ENCODE measurements at regions not wholly inside any gene's neighbourhood (a gene's known extent, or its start where the extent isn't known, plus 50 kb on each side); places are given as distances from the start of the nearest gene placed in this dataset.

DNA sequence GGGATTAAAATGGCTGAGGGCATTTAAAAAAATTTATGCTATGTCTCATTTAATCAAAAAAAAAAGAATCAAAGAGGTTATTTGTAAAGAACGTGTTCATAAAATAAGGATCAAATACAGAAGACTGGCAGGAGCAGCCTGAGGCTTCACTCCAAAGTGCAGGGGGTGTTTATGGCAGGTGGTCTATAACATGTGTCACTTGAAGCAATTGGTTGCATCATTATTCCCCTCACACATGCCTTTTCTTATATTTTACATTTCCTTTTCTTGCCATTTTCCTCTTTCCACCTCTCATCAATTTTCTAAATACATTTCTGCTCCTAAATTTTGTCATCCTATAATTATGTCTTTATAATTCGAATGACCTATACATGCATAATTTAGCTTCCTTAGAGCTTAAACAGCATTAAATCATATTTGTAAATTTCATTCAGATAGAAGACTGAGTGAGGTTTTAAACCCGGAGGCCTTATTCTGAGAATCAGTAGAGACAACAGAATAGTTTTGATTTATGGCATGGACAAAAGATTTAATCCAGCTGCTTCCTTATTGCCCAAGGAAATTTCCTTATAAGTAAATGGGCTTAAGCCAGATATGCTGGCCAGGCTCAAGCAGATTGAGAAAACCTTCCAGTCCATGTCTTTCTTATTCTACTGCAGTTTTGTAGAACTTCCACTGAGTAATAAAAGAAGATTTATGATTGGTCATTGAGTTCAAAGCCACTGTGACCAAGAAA is 322.8 kb downstream of the TGFB2 start:
- H3K4me1 Mint-ChIP-seq, result no peaks in the 10 kb centered on the region
- peaks cover 3% of the 10 kb centered on the region for H3K9me3 Mint-ChIP-seq
- no peaks in the 10 kb centered on the region for H3K36me3 Mint-ChIP-seq (ENCODE audit: low read depth)
- DNase-seq, result no peak
- ChIA-PET CTCF (no interaction called here), POLR2A (no interaction called here)
- H3K27ac Mint-ChIP-seq, result no peak overlapping the region
- no peaks in the 10 kb centered on the region for H3K27me3 Mint-ChIP-seq
- no peak overlapping the region for H3K4me3 Mint-ChIP-seq

DNA sequence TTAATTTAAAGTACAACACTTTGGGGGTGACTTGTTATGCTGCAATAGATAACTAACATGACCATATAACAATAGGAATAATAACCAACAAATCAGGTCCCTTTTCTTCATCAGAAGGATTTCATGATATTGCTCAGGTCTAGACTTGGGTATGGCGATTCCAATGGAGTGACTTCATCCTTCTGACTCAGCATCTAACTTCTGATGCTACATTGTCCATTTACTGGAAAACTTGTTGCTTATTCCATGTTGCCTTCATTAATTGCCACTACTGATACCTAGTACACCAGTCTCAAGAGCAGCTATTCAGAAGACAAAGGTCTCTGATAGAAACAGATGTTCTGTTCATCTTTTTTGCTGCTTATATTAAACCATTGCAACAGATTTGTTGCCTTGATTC is 324.3 kb downstream of the TGFB2 start:
- CTCF ChIA-PET, result no interaction called here
- POLR2A ChIA-PET, result no interaction called here
- no peaks in the 10 kb centered on the region for H3K27me3 Mint-ChIP-seq
- no peaks in the 10 kb centered on the region for H3K36me3 Mint-ChIP-seq (ENCODE audit: low read depth)
- H3K4me1 Mint-ChIP-seq, result no peaks in the 10 kb centered on the region
- no peak overlapping the region for H3K27ac Mint-ChIP-seq
- peaks cover 3% of the 10 kb centered on the region for H3K9me3 Mint-ChIP-seq
- no peak overlapping the region for H3K4me3 Mint-ChIP-seq
- DNase-seq, result no peak

DNA sequence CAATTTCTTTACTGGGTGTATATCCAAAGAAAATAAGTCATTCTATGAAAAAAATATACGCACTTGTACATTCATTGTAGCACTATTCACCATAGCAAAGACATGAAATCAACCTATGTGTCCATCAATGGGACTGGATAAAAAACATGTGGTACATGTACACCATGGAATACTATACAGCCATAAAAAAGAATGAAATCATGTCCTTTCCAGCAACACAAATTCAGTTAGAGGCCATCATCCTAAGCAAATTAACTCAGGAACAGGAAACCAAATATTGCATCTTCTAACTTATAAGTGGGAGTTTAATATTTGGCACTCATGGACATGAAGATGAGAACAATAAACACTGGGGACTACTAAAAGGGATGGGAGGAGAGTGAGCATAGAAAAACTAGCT is 325.7 kb downstream of the TGFB2 start:
- POLR2A ChIA-PET, result no interaction called here
- no peaks in the 10 kb centered on the region for H3K4me1 Mint-ChIP-seq
- no peak overlapping the region for H3K27ac Mint-ChIP-seq
- no peak for DNase-seq
- no peaks in the 10 kb centered on the region for H3K27me3 Mint-ChIP-seq
- CTCF ChIA-PET, result no interaction called here
- H3K4me3 Mint-ChIP-seq, result no peak overlapping the region
- no peaks in the 10 kb centered on the region for H3K36me3 Mint-ChIP-seq (ENCODE audit: low read depth)
- peaks cover 3% of the 10 kb centered on the region for H3K9me3 Mint-ChIP-seq

DNA sequence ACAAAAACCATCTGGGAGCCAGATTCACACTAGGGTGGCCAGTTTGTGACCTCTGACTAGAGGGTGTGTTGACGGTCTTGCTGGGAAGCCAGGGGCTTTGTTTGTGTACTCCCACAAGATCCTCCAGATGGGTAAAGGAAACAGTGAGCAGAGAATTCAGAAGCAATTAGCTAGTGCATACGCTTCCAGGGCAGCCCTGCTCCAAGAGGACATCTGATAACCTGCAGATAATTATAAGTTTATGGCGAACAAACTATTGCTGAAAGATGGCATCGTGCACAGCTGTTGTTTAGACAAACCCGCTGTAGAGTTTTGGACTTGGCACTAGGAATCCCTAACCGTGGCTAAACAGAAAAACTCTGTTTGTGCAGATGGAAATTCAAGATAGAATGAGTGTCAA is 326.4 kb downstream of the TGFB2 start:
- no peak overlapping the region for H3K27ac Mint-ChIP-seq
- no peaks in the 10 kb centered on the region for H3K9me3 Mint-ChIP-seq
- ChIA-PET POLR2A (no interaction called here), CTCF (no interaction called here)
- DNase-seq, result no peak
- no peak overlapping the region for H3K4me3 Mint-ChIP-seq
- H3K27me3 Mint-ChIP-seq, result no peaks in the 10 kb centered on the region
- no peaks in the 10 kb centered on the region for H3K4me1 Mint-ChIP-seq
- H3K36me3 Mint-ChIP-seq (ENCODE audit: low read depth), result no peaks in the 10 kb centered on the region

DNA sequence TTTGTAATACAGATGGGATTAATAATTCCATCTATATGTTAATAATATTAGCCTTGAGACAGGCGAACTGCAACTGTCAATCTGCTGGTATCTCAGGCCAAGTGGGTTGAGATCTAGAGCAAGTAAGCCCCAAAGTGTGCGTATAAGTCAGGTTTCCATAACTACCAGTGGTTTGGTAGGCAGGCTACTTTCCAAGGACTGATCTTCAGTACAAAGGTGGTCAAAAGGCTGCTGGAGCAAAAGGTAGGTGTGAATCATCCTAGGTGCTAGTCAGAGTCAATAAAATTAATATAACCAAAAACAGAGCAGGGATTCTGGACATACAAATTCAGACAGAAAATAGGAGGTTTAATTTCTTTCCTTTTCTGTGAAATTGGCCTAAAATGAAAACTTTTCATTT is 328.0 kb downstream of the TGFB2 start:
- Mint-ChIP-seq H3K9me3 (no peaks in the 10 kb centered on the region), H3K27me3 (no peaks in the 10 kb centered on the region), H3K4me3 (no peak overlapping the region), H3K4me1 (no peaks in the 10 kb centered on the region), H3K27ac (no peak overlapping the region), H3K36me3 (ENCODE audit: low read depth) (no peaks in the 10 kb centered on the region)
- ChIA-PET CTCF (no interaction called here), POLR2A (no interaction called here)
- no peak for DNase-seq

DNA sequence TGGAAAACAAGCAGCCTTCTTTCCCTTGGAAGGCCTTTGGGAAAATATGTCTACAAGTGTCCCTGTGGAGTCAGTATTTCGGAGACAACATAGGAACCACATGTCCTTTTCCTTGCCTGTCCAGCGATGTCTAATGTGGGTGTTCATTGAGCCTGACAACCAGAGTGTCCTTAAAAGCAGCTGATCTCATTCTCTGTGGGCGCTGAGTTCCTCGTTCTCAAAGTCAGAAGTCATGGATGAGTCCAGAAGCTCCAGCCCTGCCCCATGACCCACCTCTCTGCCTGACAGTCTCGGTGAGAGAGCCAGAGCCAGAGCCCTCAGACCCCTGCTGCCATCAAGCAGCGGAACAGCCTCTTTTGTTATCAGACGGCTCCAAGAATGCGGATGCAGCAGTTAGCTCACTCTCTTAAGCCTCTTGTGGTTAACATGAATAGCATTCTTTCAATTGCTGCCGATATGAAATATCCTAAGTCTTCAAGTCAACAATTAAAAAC is 329.2 kb downstream of the TGFB2 start:
- POLR2A ChIA-PET, result no interaction called here
- Mint-ChIP-seq H3K9me3 (no peaks in the 10 kb centered on the region), H3K4me3 (no peak overlapping the region), H3K27me3 (no peaks in the 10 kb centered on the region), H3K4me1 (no peaks in the 10 kb centered on the region), H3K27ac (no peak overlapping the region), H3K36me3 (ENCODE audit: low read depth) (no peaks in the 10 kb centered on the region)
- CTCF ChIA-PET, result no interaction called here
- no peak for DNase-seq

DNA sequence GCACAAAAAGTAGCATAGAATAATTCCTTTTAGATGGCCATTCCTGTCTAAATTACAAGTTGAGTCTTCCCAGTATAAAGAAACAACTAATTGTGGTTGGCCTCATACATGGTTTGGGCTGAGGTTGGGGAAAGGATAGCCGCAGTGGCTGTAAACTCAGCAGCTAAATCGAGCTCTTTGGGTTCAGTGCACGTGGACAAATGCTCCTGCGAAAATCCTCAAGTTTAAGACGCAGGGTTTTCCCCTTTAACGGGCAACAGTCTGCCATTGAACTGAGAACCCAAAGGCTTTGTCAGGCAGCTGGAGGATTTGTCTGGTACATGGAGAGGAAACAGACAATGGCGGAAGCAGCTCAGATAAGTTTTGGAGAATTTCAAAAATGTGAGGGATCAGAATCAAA is 331.9 kb downstream of the TGFB2 start:
- Mint-ChIP-seq H3K36me3 (ENCODE audit: low read depth) (no peaks in the 10 kb centered on the region), H3K4me3 (no peak overlapping the region), H3K4me1 (no peaks in the 10 kb centered on the region), H3K27me3 (no peaks in the 10 kb centered on the region), H3K9me3 (peaks cover 2% of the 10 kb centered on the region), H3K27ac (no peak overlapping the region)
- POLR2A ChIA-PET, result no interaction called here
- CTCF ChIA-PET, result no interaction called here
- no peak for DNase-seq

DNA sequence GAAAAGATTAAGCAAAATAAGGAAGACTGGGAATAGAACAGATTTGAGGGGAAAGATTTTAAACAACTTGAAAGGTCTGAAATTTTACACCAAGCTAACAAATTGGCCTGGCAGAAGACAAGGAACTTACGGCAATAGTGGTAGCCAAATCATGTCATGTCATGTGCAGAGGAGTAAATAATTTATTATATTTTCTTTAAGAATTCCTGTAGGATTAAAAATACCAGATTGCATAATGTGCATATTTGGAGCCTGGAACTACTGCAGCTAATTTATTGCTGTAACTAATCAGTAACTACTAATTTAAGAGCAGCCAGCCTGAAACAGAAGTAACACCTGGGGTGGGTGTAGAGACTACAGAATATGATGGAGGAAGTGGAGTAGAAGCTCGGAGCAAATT is 334.3 kb downstream of the TGFB2 start:
- ChIA-PET CTCF (no interaction called here), POLR2A (no interaction called here)
- H3K27me3 Mint-ChIP-seq, result no peaks in the 10 kb centered on the region
- H3K27ac Mint-ChIP-seq, result no peak overlapping the region
- no peak for DNase-seq
- H3K4me3 Mint-ChIP-seq, result no peak overlapping the region
- peaks cover 2% of the 10 kb centered on the region for H3K9me3 Mint-ChIP-seq
- H3K36me3 Mint-ChIP-seq (ENCODE audit: low read depth), result no peaks in the 10 kb centered on the region
- no peaks in the 10 kb centered on the region for H3K4me1 Mint-ChIP-seq

DNA sequence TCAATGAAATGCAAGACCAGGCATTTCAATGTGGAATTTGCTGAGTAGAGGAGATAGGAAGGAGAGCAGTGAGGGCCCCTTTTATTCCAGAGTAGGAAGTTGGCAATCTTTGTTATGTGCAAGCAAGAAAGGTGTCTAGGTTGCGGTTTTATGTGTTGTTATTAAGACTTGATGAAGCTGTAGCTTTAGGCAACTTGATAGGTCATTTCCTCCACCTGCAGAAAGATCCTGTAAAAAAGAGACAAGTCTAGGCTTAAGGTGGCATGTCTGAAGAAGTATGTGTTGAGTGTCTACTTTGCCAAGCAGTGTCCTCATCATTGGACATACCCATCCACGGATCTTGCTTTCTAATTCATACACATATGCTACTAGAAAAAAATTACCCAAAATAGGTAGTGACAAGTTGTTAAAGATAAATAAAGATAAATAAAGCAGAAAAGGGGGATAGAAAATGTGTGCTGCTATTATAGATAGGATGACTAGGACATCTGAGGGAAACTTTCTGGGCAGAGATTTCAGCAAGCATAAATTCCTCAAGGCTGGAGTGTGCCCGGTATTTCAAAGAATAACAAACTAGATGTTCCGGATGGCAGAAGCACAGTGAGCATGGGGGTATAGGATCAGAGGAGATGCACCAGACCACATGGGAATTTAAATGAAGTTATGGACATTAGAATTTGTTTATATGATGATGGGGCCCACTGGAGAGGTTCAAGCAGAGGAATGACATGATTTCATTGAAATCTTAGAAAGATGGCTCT is 335.0 kb downstream of the TGFB2 start:
- no peaks in the 10 kb centered on the region for H3K36me3 Mint-ChIP-seq (ENCODE audit: low read depth)
- ChIA-PET CTCF (no interaction called here), POLR2A (no interaction called here)
- no peak for DNase-seq
- H3K27ac Mint-ChIP-seq, result no peak overlapping the region
- peaks cover 2% of the 10 kb centered on the region for H3K9me3 Mint-ChIP-seq
- H3K4me3 Mint-ChIP-seq, result no peak overlapping the region
- H3K4me1 Mint-ChIP-seq, result no peaks in the 10 kb centered on the region
- no peaks in the 10 kb centered on the region for H3K27me3 Mint-ChIP-seq

DNA sequence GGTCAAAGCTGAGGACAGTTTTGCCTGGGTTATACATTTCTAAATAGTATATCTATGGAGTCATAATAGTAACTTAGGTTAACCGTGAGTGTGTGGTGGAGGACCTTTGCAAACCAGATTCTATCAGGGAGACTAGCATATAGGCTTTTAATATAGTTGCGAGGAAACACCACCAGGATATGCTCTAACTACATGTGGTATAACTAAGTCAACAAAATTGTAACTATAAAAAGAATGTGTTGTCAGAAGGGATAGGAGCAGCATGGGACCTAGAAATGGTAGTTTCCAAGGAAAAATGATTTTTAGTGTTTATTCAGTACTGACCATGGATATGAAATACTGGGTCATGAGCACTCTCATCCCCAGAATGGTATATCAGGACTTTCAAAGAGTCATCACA is 338.1 kb downstream of the TGFB2 start:
- Mint-ChIP-seq H3K4me3 (no peak overlapping the region), H3K9me3 (peaks cover 2% of the 10 kb centered on the region), H3K27ac (no peak overlapping the region), H3K36me3 (ENCODE audit: low read depth) (no peaks in the 10 kb centered on the region), H3K27me3 (no peaks in the 10 kb centered on the region), H3K4me1 (no peaks in the 10 kb centered on the region)
- ChIA-PET CTCF (no interaction called here), POLR2A (no interaction called here)
- no peak for DNase-seq

DNA sequence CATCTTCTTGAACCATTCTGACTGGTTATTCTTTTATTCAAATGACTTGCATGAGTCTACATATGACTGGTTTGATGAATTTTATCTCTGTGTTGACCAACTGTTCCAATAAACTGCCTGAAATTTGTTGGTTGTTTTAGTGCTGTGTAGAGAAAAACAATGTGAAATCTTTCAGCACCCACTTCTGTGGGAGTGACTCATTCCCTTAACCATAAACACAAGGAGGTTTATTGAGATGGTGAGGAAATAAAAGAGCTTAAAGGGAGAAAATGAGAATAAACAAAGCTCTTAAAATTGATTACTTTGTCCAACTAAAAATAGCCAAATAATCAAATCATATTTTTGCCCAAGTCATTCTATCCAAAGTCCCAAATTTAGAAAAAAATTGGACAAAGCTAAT is 341.1 kb downstream of the TGFB2 start:
- Mint-ChIP-seq H3K27ac (no peak overlapping the region), H3K27me3 (no peaks in the 10 kb centered on the region), H3K4me1 (no peaks in the 10 kb centered on the region), H3K36me3 (ENCODE audit: low read depth) (no peaks in the 10 kb centered on the region), H3K9me3 (peaks cover 2% of the 10 kb centered on the region), H3K4me3 (no peak overlapping the region)
- ChIA-PET POLR2A (interaction anchor here (0.7 kb wide), 1 partner anchor 14 kb away, joined by 3 read pairs; no protein-coding TSS in a partner anchor), CTCF (no interaction called here)
- DNase-seq, result no peak

DNA sequence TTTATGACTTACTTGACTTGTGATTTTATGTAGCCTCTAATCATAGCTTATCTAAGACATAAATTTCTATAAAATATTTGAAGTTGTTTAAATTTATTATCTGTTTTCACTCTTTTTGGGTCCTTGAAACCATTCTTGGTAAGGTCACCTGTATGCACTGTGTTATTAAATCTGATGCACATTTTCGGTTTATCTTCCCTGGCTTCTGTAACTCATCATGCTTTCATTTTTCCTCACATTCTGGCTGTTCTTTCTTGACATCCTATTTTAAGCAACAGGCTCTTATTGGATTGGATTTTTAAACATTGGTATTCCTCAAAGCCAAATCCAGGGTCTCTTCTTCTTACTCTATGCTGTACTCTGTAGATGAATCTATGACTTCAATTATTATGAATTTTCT is 341.6 kb downstream of the TGFB2 start:
- Mint-ChIP-seq H3K4me1 (no peaks in the 10 kb centered on the region), H3K27me3 (no peaks in the 10 kb centered on the region), H3K9me3 (peaks cover 1% of the 10 kb centered on the region), H3K4me3 (no peak overlapping the region), H3K27ac (no peak overlapping the region), H3K36me3 (ENCODE audit: low read depth) (no peaks in the 10 kb centered on the region)
- no peak for DNase-seq
- ChIA-PET POLR2A (interaction anchor here (0.7 kb wide), 1 partner anchor 14 kb away, joined by 3 read pairs; no protein-coding TSS in a partner anchor), CTCF (no interaction called here)

DNA sequence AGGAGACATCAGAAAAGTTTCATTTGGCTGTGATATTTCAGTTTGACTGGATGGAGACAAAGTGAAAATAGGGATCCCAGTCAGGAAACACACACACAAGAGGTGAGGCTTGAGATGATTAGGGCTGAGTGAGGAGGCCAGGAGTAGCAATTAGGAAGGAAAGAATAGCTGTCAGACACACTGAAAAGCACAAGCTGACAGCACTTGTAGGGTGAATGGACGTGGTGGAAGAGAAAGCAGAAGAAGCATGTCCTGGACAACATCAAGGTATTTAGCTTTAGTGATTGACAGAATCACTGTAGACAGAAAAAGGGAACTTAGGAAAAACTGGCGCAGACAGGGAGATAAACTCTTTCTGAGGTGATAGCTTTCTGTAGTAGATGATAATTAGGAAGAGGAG is 347.7 kb downstream of the TGFB2 start:
- Mint-ChIP-seq H3K27ac (no peak overlapping the region), H3K27me3 (no peaks in the 10 kb centered on the region), H3K36me3 (ENCODE audit: low read depth) (no peaks in the 10 kb centered on the region), H3K9me3 (no peaks in the 10 kb centered on the region), H3K4me1 (no peaks in the 10 kb centered on the region), H3K4me3 (no peak overlapping the region)
- DNase-seq, result no peak
- POLR2A ChIA-PET, result no interaction called here
- CTCF ChIA-PET, result no interaction called here

DNA sequence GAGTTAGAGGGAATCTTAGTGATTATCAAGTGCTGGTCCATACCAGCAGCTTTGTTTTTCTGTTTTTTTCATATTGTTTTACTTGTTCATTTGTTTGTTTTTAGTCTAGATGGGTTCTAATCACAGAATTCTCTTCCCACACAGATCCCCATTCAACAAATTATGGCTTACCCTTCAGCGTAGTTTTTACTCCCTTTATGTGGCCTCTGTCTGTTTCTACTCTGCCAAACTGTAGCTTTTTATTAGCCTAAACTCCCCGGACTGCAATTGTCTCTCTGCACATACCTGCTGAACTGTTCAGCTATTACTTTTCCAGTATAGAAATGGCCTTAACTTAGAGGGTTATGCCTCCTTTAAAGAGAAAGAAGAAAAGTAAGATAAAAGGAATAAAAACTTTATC is 348.5 kb downstream of the TGFB2 start:
- no peaks in the 10 kb centered on the region for H3K9me3 Mint-ChIP-seq
- H3K27ac Mint-ChIP-seq, result no peak overlapping the region
- CTCF ChIA-PET, result no interaction called here
- H3K4me1 Mint-ChIP-seq, result no peaks in the 10 kb centered on the region
- DNase-seq, result no peak
- POLR2A ChIA-PET, result no interaction called here
- no peak overlapping the region for H3K4me3 Mint-ChIP-seq
- no peaks in the 10 kb centered on the region for H3K27me3 Mint-ChIP-seq
- no peaks in the 10 kb centered on the region for H3K36me3 Mint-ChIP-seq (ENCODE audit: low read depth)

All from activated CD4-positive, alpha-beta memory T cell treated with anti-CD3 and anti-CD28 coated beads, Interleukin-2, amount 10 ng/mL, durations not matched to agents 7 days and 5 days (primary cell).